22Rv1 (cell line): ENCODE measurements at regions not wholly inside any gene's neighbourhood (a gene's known extent, or its start where the extent isn't known, plus 50 kb on each side); places are given as distances from the start of the nearest gene placed in this dataset.

ENCODE experiments used
- ZFX ChIP-seq: fragments of 450-650 bp; IDR thresholded peaks from 2 replicates; pipeline ENCODE4 v1.6.1; 2017; ENCODE audit warnings: antibody characterized with exemption, borderline replicate concordance
- TF ChIP-seq, protein P1 (sequence below): fragments of 450-650 bp; IDR thresholded peaks from 2 replicates; pipeline ENCODE4 v1.5.1; 2017; ENCODE audit warnings: mild to moderate bottlenecking

DNA sequence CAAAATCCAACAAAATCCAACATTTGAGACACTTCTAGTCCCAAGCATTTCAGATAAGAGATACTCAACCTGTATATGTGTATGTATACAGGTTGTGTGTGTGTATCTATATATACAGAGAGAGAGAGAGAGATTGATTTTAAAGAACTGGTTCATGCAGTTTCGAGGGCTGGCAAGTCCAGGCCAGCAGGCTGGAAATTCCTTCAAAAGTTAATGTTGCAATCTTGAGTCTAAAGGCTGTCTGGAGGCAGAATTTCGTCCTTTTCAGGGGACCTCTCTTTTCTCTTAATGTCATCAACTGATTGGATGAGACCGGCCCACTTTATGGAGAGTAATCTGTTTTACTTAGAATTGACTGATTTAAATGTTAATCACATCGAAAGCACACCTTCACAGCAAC, 199.6 kb upstream of the IL12A start:
- TF ChIP-seq, protein P1, sequence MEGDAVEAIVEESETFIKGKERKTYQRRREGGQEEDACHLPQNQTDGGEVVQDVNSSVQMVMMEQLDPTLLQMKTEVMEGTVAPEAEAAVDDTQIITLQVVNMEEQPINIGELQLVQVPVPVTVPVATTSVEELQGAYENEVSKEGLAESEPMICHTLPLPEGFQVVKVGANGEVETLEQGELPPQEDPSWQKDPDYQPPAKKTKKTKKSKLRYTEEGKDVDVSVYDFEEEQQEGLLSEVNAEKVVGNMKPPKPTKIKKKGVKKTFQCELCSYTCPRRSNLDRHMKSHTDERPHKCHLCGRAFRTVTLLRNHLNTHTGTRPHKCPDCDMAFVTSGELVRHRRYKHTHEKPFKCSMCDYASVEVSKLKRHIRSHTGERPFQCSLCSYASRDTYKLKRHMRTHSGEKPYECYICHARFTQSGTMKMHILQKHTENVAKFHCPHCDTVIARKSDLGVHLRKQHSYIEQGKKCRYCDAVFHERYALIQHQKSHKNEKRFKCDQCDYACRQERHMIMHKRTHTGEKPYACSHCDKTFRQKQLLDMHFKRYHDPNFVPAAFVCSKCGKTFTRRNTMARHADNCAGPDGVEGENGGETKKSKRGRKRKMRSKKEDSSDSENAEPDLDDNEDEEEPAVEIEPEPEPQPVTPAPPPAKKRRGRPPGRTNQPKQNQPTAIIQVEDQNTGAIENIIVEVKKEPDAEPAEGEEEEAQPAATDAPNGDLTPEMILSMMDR = no peak
- TF ChIP-seq ZFX = no peak
